GM19395 (cell line): ENCODE measurements at regions not wholly inside any gene's neighbourhood (a gene's known extent, or its start where the extent isn't known, plus 50 kb on each side); places are given as distances from the start of the nearest gene placed in this dataset.

Experiments
- ATAC-seq: cut with Tn5 transposase; IDR thresholded peaks from one replicate; pipeline ENCODE4 v1.9.1; 2021; ENCODE audit warnings: mild to moderate bottlenecking, moderate library complexity; ENCODE audit not compliant: unreplicated experiment

- no peak for ATAC-seq
Observed at GRCh38 chr15:61549727-61550126, 320.6 kb upstream of the RORA start.

- ATAC-seq: no peak
Observed at GRCh38 chr15:61545763-61546162, 316.7 kb upstream of the RORA start.

- no peak for ATAC-seq
Observed at GRCh38 chr15:61541516-61541915, 312.4 kb upstream of the RORA start.

- no peak for ATAC-seq
Observed at GRCh38 chr15:61537337-61537736, 308.2 kb upstream of the RORA start.

GRCh38 chr15:61534986-61535385 lies 305.9 kb upstream of the RORA start:
- ATAC-seq: no peak

GRCh38 chr15:61530769-61531168 lies 301.7 kb upstream of the RORA start:
- ATAC-seq: no peak

- ATAC-seq: no peak
Observed at GRCh38 chr15:61528581-61528910, 299.4 kb upstream of the RORA start.

- ATAC-seq: no peak
Observed at GRCh38 chr15:61527836-61528580, 298.9 kb upstream of the RORA start.

GRCh38 chr15:61524545-61524944 lies 295.4 kb upstream of the RORA start:
- ATAC-seq: no peak

GRCh38 chr15:61524086-61524485 lies 295.0 kb upstream of the RORA start:
- no peak for ATAC-seq

GRCh38 chr15:61522411-61522810 lies 293.3 kb upstream of the RORA start:
- no peak for ATAC-seq

GRCh38 chr15:61521953-61522352 lies 292.9 kb upstream of the RORA start:
- ATAC-seq: no peak

GRCh38 chr15:61519296-61519695 lies 290.2 kb upstream of the RORA start:
- no peak for ATAC-seq

- no peak for ATAC-seq
Observed at GRCh38 chr15:61518191-61518950, 289.3 kb upstream of the RORA start.

GRCh38 chr15:61517776-61518175 lies 288.7 kb upstream of the RORA start:
- ATAC-seq: no peak

- ATAC-seq: no peak
Observed at GRCh38 chr15:61517335-61517734, 288.2 kb upstream of the RORA start.

- ATAC-seq: no peak
Observed at GRCh38 chr15:61511756-61512155, 282.7 kb upstream of the RORA start.

GRCh38 chr15:61511089-61511488 lies 282.0 kb upstream of the RORA start:
- ATAC-seq: no peak

GRCh38 chr15:61509327-61509840 lies 280.3 kb upstream of the RORA start:
- ATAC-seq: no peak

GRCh38 chr15:61503383-61503969 lies 274.4 kb upstream of the RORA start:
- ATAC-seq: no peak

- no peak for ATAC-seq
Observed at GRCh38 chr15:61501815-61502389, 272.8 kb upstream of the RORA start.
